ENCODE measurements at regions not wholly inside any gene's neighbourhood (a gene's known extent, or its start where the extent isn't known, plus 50 kb on each side); places are given as distances from the start of the nearest gene placed in this dataset.

DNA sequence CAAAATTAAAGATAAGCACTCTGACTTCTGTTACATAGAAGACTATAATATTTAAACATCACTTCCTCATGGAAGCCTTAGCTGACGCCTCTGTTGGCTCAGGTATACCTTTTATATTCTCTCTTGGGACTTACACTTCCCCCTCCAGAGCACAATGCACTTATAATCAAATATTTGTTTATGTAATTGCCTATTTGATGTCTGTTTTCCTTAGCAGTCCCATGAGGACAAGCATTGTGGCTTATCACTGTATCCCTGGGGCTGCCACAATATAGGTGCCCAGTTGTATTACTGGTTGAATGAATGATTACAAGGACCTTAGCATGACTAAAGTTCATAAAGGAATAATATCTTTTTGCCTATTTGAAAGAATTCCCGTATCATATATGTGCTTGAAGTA lies 186.7 kb upstream of the VGLL2 start:
- H3K4me1 ChIP-seq (replicated peaks in 1 of 2; ENCODE audit: control insufficient read depth in 2 of 2, insufficient read depth in 2 of 2, low read length in 2 of 2): no peaks in the 10 kb centered on the region
- WGBS (ENCODE audit: insufficient coverage, low coverage, missing lambda C conversion rate): 0% methylated on average over 2 of the region's 2 CpGs
- H3K79me2 ChIP-seq (ENCODE audit: control insufficient read depth, insufficient read depth, low read length): no peaks in the 10 kb centered on the region
- H3K9ac ChIP-seq (ENCODE audit: insufficient read depth in 1 of 2, low read depth in 2 of 2, low read length in 2 of 2): no peak overlapping the region
- intact Hi-C loops (cut with micrococcal nuclease) (no loop called here), in situ Hi-C loops (cut with MboI) (no loop called here)
- ATAC-seq (no peak), FAIRE-seq (no peak), DNase-seq (ENCODE audit: extremely low read depth in 1 of 4, low spot score in 3 of 4) (no peak)
- no peaks in the 10 kb centered on the region for H3K27me3 ChIP-seq (ENCODE audit: control insufficient read depth in 2 of 2, insufficient read depth in 2 of 2, low read length in 2 of 2)
- no peak overlapping the region for H3K4me2 ChIP-seq (ENCODE audit: insufficient read depth, low read length)
- no TSS peak for BruUV-seq (replicated peaks)
- H3K36me3 ChIP-seq (ENCODE audit: control insufficient read depth, insufficient read depth, low read length): no peaks in the 10 kb centered on the region
- H3K4me3 ChIP-seq: no peak overlapping the region
- no peak overlapping the region for H2AFZ ChIP-seq (ENCODE audit: low read depth, low read length)
- no peaks in the 10 kb centered on the region for H4K20me1 ChIP-seq (replicated peaks; ENCODE audit: control insufficient read depth, insufficient read depth, low read length)
- POLR2A ChIA-PET: no interaction called here
- no peaks in the 10 kb centered on the region for H3K9me1 ChIP-seq (ENCODE audit: control insufficient read depth, insufficient read depth, low read length)
- H3K9me3 ChIP-seq (replicated peaks; ENCODE audit: control insufficient read depth, insufficient read depth, low read depth, low read length): no peaks in the 10 kb centered on the region; the same call in 1 of the 2 replicates
- CTCF ChIA-PET (ENCODE audit: low intra/inter-chr PET ratio): no interaction called here
- H3K27ac ChIP-seq (ENCODE audit: extremely low read depth, low read depth, low read length): no peak overlapping the region
- no peak for TF ChIP-seq ZNF655 (CRISPR knock-in tag; IDR thresholded peaks at IDR 0.05)
- TF ChIP-seq CUX1 (CRISPR knock-in tag; IDR thresholded peaks at IDR 0.05): no peak
- TF ChIP-seq, protein P1, sequence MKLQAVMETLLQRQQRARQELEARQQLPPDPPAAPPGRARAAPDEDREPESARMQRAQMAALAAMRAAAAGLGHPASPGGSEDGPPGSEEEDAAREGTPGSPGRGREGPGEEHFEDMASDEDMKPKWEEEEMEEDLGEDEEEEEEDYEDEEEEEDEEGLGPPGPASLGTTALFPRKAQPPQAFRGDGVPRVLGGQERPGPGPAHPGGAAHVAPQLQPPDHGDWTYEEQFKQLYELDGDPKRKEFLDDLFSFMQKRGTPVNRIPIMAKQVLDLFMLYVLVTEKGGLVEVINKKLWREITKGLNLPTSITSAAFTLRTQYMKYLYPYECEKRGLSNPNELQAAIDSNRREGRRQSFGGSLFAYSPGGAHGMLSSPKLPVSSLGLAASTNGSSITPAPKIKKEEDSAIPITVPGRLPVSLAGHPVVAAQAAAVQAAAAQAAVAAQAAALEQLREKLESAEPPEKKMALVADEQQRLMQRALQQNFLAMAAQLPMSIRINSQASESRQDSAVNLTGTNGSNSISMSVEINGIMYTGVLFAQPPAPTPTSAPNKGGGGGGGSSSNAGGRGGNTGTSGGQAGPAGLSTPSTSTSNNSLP (IDR thresholded peaks at IDR 0.05; ENCODE audit: borderline replicate concordance, low read depth, low read length): no peak
- no peak for TF ChIP-seq MXD1 (CRISPR knock-in tag; IDR thresholded peaks at IDR 0.05; ENCODE audit: borderline replicate concordance, poor library complexity, severe bottlenecking)
- TF ChIP-seq, protein P2, sequence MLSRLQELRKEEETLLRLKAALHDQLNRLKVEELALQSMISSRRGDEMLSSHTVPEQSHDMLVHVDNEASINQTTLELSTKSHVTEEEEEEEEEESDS (CRISPR knock-in tag; IDR thresholded peaks at IDR 0.05): no peak
